HT-29 (cell line): ENCODE measurements at regions not wholly inside any gene's neighbourhood (a gene's known extent, or its start where the extent isn't known, plus 50 kb on each side); places are given as distances from the start of the nearest gene placed in this dataset.
A peak's percentile ranks its signal among the peaks of the same experiment; 100 is the strongest.

Source experiments
- DNase-seq: peaks from one replicate; pipeline ENCODE4 v3.0.0-alpha.2; 2015; ENCODE audit warnings: low spot score

GRCh38 chr5:52392321-52392720 is 395.4 kb upstream of the ITGA1 start:
- no peak for DNase-seq

GRCh38 chr5:52409835-52410234 is 377.9 kb upstream of the ITGA1 start:
- no peak for DNase-seq

GRCh38 chr5:52419357-52419756 is 368.4 kb upstream of the ITGA1 start:
- no peak for DNase-seq

- no peak for DNase-seq
Measured at GRCh38 chr5:52427615-52428014, 360.1 kb upstream of the ITGA1 start.

GRCh38 chr5:52428977-52429489 is 358.7 kb upstream of the ITGA1 start:
- no peak for DNase-seq

- DNase-seq, result no peak
Measured at GRCh38 chr5:52441768-52442167, 345.9 kb upstream of the ITGA1 start.

- no peak for DNase-seq
Measured at GRCh38 chr5:52443187-52443586, 344.5 kb upstream of the ITGA1 start.

- DNase-seq, result no peak
Measured at GRCh38 chr5:52448111-52448510, 339.6 kb upstream of the ITGA1 start.

- DNase-seq, result peak; percentile 7
Measured at GRCh38 chr5:52449516-52449915, 338.2 kb upstream of the ITGA1 start.

- no peak for DNase-seq
Measured at GRCh38 chr5:52452098-52452497, 335.6 kb upstream of the ITGA1 start.

GRCh38 chr5:52453176-52453575 is 334.5 kb upstream of the ITGA1 start:
- no peak for DNase-seq

- DNase-seq, result no peak
Measured at GRCh38 chr5:52455920-52456319, 331.8 kb upstream of the ITGA1 start.

- no peak for DNase-seq
Measured at GRCh38 chr5:52457810-52458209, 329.9 kb upstream of the ITGA1 start.

GRCh38 chr5:52466113-52466512 is 321.6 kb upstream of the ITGA1 start:
- DNase-seq, result no peak

- DNase-seq, result no peak
Measured at GRCh38 chr5:52466749-52467520, 320.8 kb upstream of the ITGA1 start.

- DNase-seq, result no peak
Measured at GRCh38 chr5:52468976-52469375, 318.7 kb upstream of the ITGA1 start.

GRCh38 chr5:52469420-52469819 is 318.3 kb upstream of the ITGA1 start:
- DNase-seq, result no peak

- DNase-seq, result no peak
Measured at GRCh38 chr5:52469835-52470234, 317.9 kb upstream of the ITGA1 start.

GRCh38 chr5:52476346-52476745 is 311.4 kb upstream of the ITGA1 start:
- no peak for DNase-seq

- DNase-seq, result no peak
Measured at GRCh38 chr5:52481201-52481600, 306.5 kb upstream of the ITGA1 start.

GRCh38 chr5:52481851-52482250 is 305.9 kb upstream of the ITGA1 start:
- no peak for DNase-seq

- peak; percentile 73 for DNase-seq
Measured at GRCh38 chr5:52491071-52491787, 296.5 kb upstream of the ITGA1 start.

- peak; percentile 54 for DNase-seq
Measured at GRCh38 chr5:52491818-52492217, 295.9 kb upstream of the ITGA1 start.
